ENCODE measurements at regions not wholly inside any gene's neighbourhood (a gene's known extent, or its start where the extent isn't known, plus 50 kb on each side); places are given as distances from the start of the nearest gene placed in this dataset.

- no peaks in the 10 kb centered on the region for H3K36me3 Mint-ChIP-seq (ENCODE audit: low read depth)
- no peak overlapping the region for H3K4me3 Mint-ChIP-seq
- DNase-seq (ENCODE audit: low spot score): no peak
- peaks cover 2% of the 10 kb centered on the region for H3K9me3 Mint-ChIP-seq
- no peak overlapping the region for H3K27ac Mint-ChIP-seq
- H3K4me1 Mint-ChIP-seq (ENCODE audit: low read depth): peaks cover 11% of the 10 kb centered on the region
- peaks cover 2% of the 10 kb centered on the region for H3K27me3 Mint-ChIP-seq (ENCODE audit: insufficient read depth)
- intact Hi-C loops (cut with micrococcal nuclease): no loop called here
Measured at GRCh38 chr9:88052321-88052965, 78.1 kb upstream of the CDK20 start.

- no peaks in the 10 kb centered on the region for H3K36me3 Mint-ChIP-seq (ENCODE audit: low read depth)
- H3K27ac Mint-ChIP-seq: no peak overlapping the region
- H3K4me1 Mint-ChIP-seq (ENCODE audit: low read depth): peaks cover 11% of the 10 kb centered on the region
- DNase-seq (ENCODE audit: low spot score): no peak
- intact Hi-C loops (cut with micrococcal nuclease): no loop called here
- no peak overlapping the region for H3K4me3 Mint-ChIP-seq
- H3K27me3 Mint-ChIP-seq (ENCODE audit: insufficient read depth): peaks cover 2% of the 10 kb centered on the region
- H3K9me3 Mint-ChIP-seq: peaks cover 4% of the 10 kb centered on the region
Measured at GRCh38 chr9:88051138-88051537, 76.8 kb upstream of the CDK20 start.

- no peak for DNase-seq (ENCODE audit: low spot score)
- no peak overlapping the region for H3K4me3 Mint-ChIP-seq
- intact Hi-C loops (cut with micrococcal nuclease): loop anchor here (1.0 kb wide), 1 partner anchor 42 kb away; no protein-coding TSS in a partner anchor
- no peak overlapping the region for H3K27ac Mint-ChIP-seq
- H3K27me3 Mint-ChIP-seq (ENCODE audit: insufficient read depth): peaks cover 2% of the 10 kb centered on the region
- no peaks in the 10 kb centered on the region for H3K36me3 Mint-ChIP-seq (ENCODE audit: low read depth)
- H3K4me1 Mint-ChIP-seq (ENCODE audit: low read depth): peaks cover 11% of the 10 kb centered on the region
- peaks cover 12% of the 10 kb centered on the region for H3K9me3 Mint-ChIP-seq
Measured at GRCh38 chr9:88049677-88050307, 75.5 kb upstream of the CDK20 start.

- Mint-ChIP-seq H3K4me1 (ENCODE audit: low read depth) (peaks cover 11% of the 10 kb centered on the region), H3K36me3 (ENCODE audit: low read depth) (no peaks in the 10 kb centered on the region), H3K4me3 (no peak overlapping the region), H3K27ac (no peak overlapping the region), H3K9me3 (peaks cover 29% of the 10 kb centered on the region), H3K27me3 (ENCODE audit: insufficient read depth) (no peaks in the 10 kb centered on the region)
- DNase-seq (ENCODE audit: low spot score): no peak
- intact Hi-C loops (cut with micrococcal nuclease): no loop called here
Measured at GRCh38 chr9:88046542-88046941, 72.2 kb upstream of the CDK20 start.

GRCh38 chr9:88045686-88046085 lies 71.4 kb upstream of the CDK20 start:
- intact Hi-C loops (cut with micrococcal nuclease): no loop called here
- H3K4me1 Mint-ChIP-seq (ENCODE audit: low read depth): peaks cover 11% of the 10 kb centered on the region
- H3K27ac Mint-ChIP-seq: no peak overlapping the region
- no peak for DNase-seq (ENCODE audit: low spot score)
- H3K36me3 Mint-ChIP-seq (ENCODE audit: low read depth): no peaks in the 10 kb centered on the region
- H3K4me3 Mint-ChIP-seq: no peak overlapping the region
- no peaks in the 10 kb centered on the region for H3K27me3 Mint-ChIP-seq (ENCODE audit: insufficient read depth)
- peaks cover 34% of the 10 kb centered on the region for H3K9me3 Mint-ChIP-seq

GRCh38 chr9:88044200-88044599 lies 69.9 kb upstream of the CDK20 start:
- H3K4me3 Mint-ChIP-seq: no peak overlapping the region
- no peaks in the 10 kb centered on the region for H3K36me3 Mint-ChIP-seq (ENCODE audit: low read depth)
- H3K27me3 Mint-ChIP-seq (ENCODE audit: insufficient read depth): no peaks in the 10 kb centered on the region
- H3K9me3 Mint-ChIP-seq: peaks cover 38% of the 10 kb centered on the region
- H3K4me1 Mint-ChIP-seq (ENCODE audit: low read depth): peaks cover 8% of the 10 kb centered on the region
- no peak overlapping the region for H3K27ac Mint-ChIP-seq
- intact Hi-C loops (cut with micrococcal nuclease): no loop called here
- DNase-seq (ENCODE audit: low spot score): no peak

GRCh38 chr9:88043647-88044046 lies 69.3 kb upstream of the CDK20 start:
- Mint-ChIP-seq H3K27me3 (ENCODE audit: insufficient read depth) (no peaks in the 10 kb centered on the region), H3K4me1 (ENCODE audit: low read depth) (peaks cover 4% of the 10 kb centered on the region), H3K4me3 (no peak overlapping the region), H3K9me3 (peaks cover 43% of the 10 kb centered on the region), H3K36me3 (ENCODE audit: low read depth) (no peaks in the 10 kb centered on the region), H3K27ac (no peak overlapping the region)
- DNase-seq (ENCODE audit: low spot score): no peak
- intact Hi-C loops (cut with micrococcal nuclease): no loop called here

- Mint-ChIP-seq H3K27ac (no peak overlapping the region), H3K4me3 (no peak overlapping the region), H3K9me3 (peaks cover 54% of the 10 kb centered on the region), H3K4me1 (ENCODE audit: low read depth) (no peaks in the 10 kb centered on the region), H3K27me3 (ENCODE audit: insufficient read depth) (no peaks in the 10 kb centered on the region), H3K36me3 (ENCODE audit: low read depth) (no peaks in the 10 kb centered on the region)
- DNase-seq (ENCODE audit: low spot score): no peak
- intact Hi-C loops (cut with micrococcal nuclease): no loop called here
Measured at GRCh38 chr9:88041447-88041846, 67.1 kb upstream of the CDK20 start.

GRCh38 chr9:88037285-88037845 lies 63.0 kb upstream of the CDK20 start:
- Mint-ChIP-seq H3K36me3 (ENCODE audit: low read depth) (no peaks in the 10 kb centered on the region), H3K27me3 (ENCODE audit: insufficient read depth) (no peaks in the 10 kb centered on the region), H3K27ac (no peak overlapping the region), H3K9me3 (peaks cover 44% of the 10 kb centered on the region), H3K4me1 (ENCODE audit: low read depth) (no peaks in the 10 kb centered on the region), H3K4me3 (no peak overlapping the region)
- DNase-seq (ENCODE audit: low spot score): no peak
- intact Hi-C loops (cut with micrococcal nuclease): no loop called here

GRCh38 chr9:88034964-88035363 lies 60.6 kb upstream of the CDK20 start:
- DNase-seq (ENCODE audit: low spot score): no peak
- Mint-ChIP-seq H3K9me3 (peaks cover 35% of the 10 kb centered on the region), H3K36me3 (ENCODE audit: low read depth) (no peaks in the 10 kb centered on the region), H3K27ac (no peak overlapping the region), H3K27me3 (ENCODE audit: insufficient read depth) (no peaks in the 10 kb centered on the region), H3K4me3 (no peak overlapping the region), H3K4me1 (ENCODE audit: low read depth) (no peaks in the 10 kb centered on the region)
- intact Hi-C loops (cut with micrococcal nuclease): no loop called here

GRCh38 chr9:88033359-88033702 lies 59.0 kb upstream of the CDK20 start:
- Mint-ChIP-seq H3K4me1 (ENCODE audit: low read depth) (no peaks in the 10 kb centered on the region), H3K9me3 (peaks cover 24% of the 10 kb centered on the region), H3K36me3 (ENCODE audit: low read depth) (no peaks in the 10 kb centered on the region), H3K27me3 (ENCODE audit: insufficient read depth) (no peaks in the 10 kb centered on the region), H3K27ac (no peak overlapping the region), H3K4me3 (no peak overlapping the region)
- intact Hi-C loops (cut with micrococcal nuclease): no loop called here
- DNase-seq (ENCODE audit: low spot score): no peak

GRCh38 chr9:88028338-88028737 lies 54.0 kb upstream of the CDK20 start:
- H3K4me3 Mint-ChIP-seq: no peak overlapping the region
- no peak for DNase-seq (ENCODE audit: low spot score)
- no peaks in the 10 kb centered on the region for H3K4me1 Mint-ChIP-seq (ENCODE audit: low read depth)
- no peaks in the 10 kb centered on the region for H3K9me3 Mint-ChIP-seq
- H3K27ac Mint-ChIP-seq: no peak overlapping the region
- intact Hi-C loops (cut with micrococcal nuclease): no loop called here
- H3K27me3 Mint-ChIP-seq (ENCODE audit: insufficient read depth): peaks cover 2% of the 10 kb centered on the region
- H3K36me3 Mint-ChIP-seq (ENCODE audit: low read depth): no peaks in the 10 kb centered on the region

GRCh38 chr9:88026118-88026479 lies 51.8 kb upstream of the CDK20 start:
- intact Hi-C loops (cut with micrococcal nuclease): no loop called here
- no peak for DNase-seq (ENCODE audit: low spot score)
- H3K27me3 Mint-ChIP-seq (ENCODE audit: insufficient read depth): peaks cover 2% of the 10 kb centered on the region
- no peak overlapping the region for H3K27ac Mint-ChIP-seq
- no peak overlapping the region for H3K4me3 Mint-ChIP-seq
- no peaks in the 10 kb centered on the region for H3K4me1 Mint-ChIP-seq (ENCODE audit: low read depth)
- no peaks in the 10 kb centered on the region for H3K9me3 Mint-ChIP-seq
- no peaks in the 10 kb centered on the region for H3K36me3 Mint-ChIP-seq (ENCODE audit: low read depth)

Data from activated T-helper 1 cell treated with anti-CD3 and anti-CD28 coated beads, Interleukin-12 subunit alpha, Interleukin-12 subunit beta, Interleukin-2, Interleukin-4 antibody, amounts not matched to agents 30 ng/mL and 10 ng/mL and 1 ng/mL, durations not matched to agents 14 hours and 24 hours and 36 hours (primary cell).